H1 (cell line): ENCODE measurements at regions not wholly inside any gene's neighbourhood (a gene's known extent, or its start where the extent isn't known, plus 50 kb on each side); places are given as distances from the start of the nearest gene placed in this dataset.

ENCODE experiments used
- CTCF ChIA-PET: fragments of 300-600 bp; sonication (Branson Sonifier 250); formaldehyde crosslinking; loops from one replicate; lab custom pipeline; 2021; ENCODE audit not compliant: partially characterized antibody; lab: Charles Lee
- POLR2A ChIA-PET: fragments of 300-600 bp; sonication (Branson Sonifier 250); formaldehyde crosslinking; loops from one replicate; lab custom pipeline; 2021; ENCODE audit warnings: inconsistent platforms; ENCODE audit not compliant: partially characterized antibody; lab: Charles Lee
- DNase-seq, 2 experiments: peaks; one replicate each; pipeline versions ENCODE4 v3.0.0 to v3.0.0-alpha.2; 2010 to 2022; ENCODE audit warnings: low spot score in 2 of 2, low read depth in 1 of 2, mixed read lengths in 1 of 2
- FAIRE-seq: peaks from 2 replicates; lab custom pipeline; 2011; peaks lifted over from hg19 to GRCh38; lab: Jason Lieb, UNC
- H2AFZ ChIP-seq: 2 replicates; pipeline ENCODE4 v1.8.1; 2012; ENCODE audit warnings: low read length, inconsistent platforms
- H2AK5ac ChIP-seq: 2 replicates; pipeline ENCODE4 v1.6.1; 2013; ENCODE audit warnings: low read depth, low read length
- H2BK120ac ChIP-seq: replicated peaks from 2 replicates; pipeline ENCODE3; 2013; ENCODE audit warnings: low read depth, low read length, inconsistent platforms
- H2BK12ac ChIP-seq: 2 replicates; pipeline ENCODE4 v1.6.1; 2013; ENCODE audit warnings: low read depth, low read length
- H2BK15ac ChIP-seq: 2 replicates; pipeline ENCODE4 v1.6.1; 2013; ENCODE audit warnings: low read length
- H2BK20ac ChIP-seq: 2 replicates; pipeline ENCODE4 v1.6.1; 2013; ENCODE audit warnings: low read length
- H2BK5ac ChIP-seq: 2 replicates; pipeline ENCODE4 v1.6.1; 2013; ENCODE audit warnings: low read depth, low read length
- H3K14ac ChIP-seq: 2 replicates; pipeline ENCODE4 v1.6.1; 2013; ENCODE audit warnings: inconsistent platforms; ENCODE audit not compliant: insufficient read length
- H3K18ac ChIP-seq: 2 replicates; pipeline ENCODE4 v1.6.1; 2013; ENCODE audit warnings: low read length; ENCODE audit errors: extremely low read depth
- H3K23ac ChIP-seq: 2 replicates; pipeline ENCODE4 v1.6.1; 2013; ENCODE audit warnings: inconsistent platforms; ENCODE audit not compliant: insufficient read length
- H3K23me2 ChIP-seq: 2 replicates; pipeline ENCODE4 v1.6.1; 2013; ENCODE audit warnings: low read depth, low read length
- H3K27ac ChIP-seq: 2 replicates; pipeline ENCODE4 v1.6.1; 2011; ENCODE audit warnings: low read depth, low read length, inconsistent platforms
- H3K27me3 ChIP-seq, 4 experiments: replicated peaks in 1 of 4; 1 replicate in 1 of 4; 2 replicates in 3 of 4; pipeline versions ENCODE4 v1.6.1 to v1.8.1; 2011 to 2013; ENCODE audit warnings: low read length in 3 of 4, mild to moderate bottlenecking in 3 of 4, inconsistent platforms in 2 of 4, mixed read lengths in 2 of 4, moderate library complexity in 1 of 4; ENCODE audit not compliant: control insufficient read depth in 3 of 4, insufficient read depth in 3 of 4; ENCODE audit errors: extremely low read depth in 1 of 4
- H3K36me3 ChIP-seq, 4 experiments: 2 replicates each; pipeline versions ENCODE4 v1.6.1 to v1.8.1; 2011 to 2013; ENCODE audit warnings: mild to moderate bottlenecking in 4 of 4, low read length in 3 of 4, moderate library complexity in 2 of 4, control low read depth in 1 of 4, inconsistent platforms in 1 of 4; ENCODE audit not compliant: insufficient read depth in 4 of 4, control insufficient read depth in 2 of 4
- H3K4ac ChIP-seq: replicated peaks from 2 replicates; pipeline ENCODE3; 2013; ENCODE audit warnings: low read length, low read depth, mixed read lengths, inconsistent platforms; ENCODE audit not compliant: insufficient read length
- H3K4me1 ChIP-seq, 4 experiments: replicated peaks in 1 of 4; 1 replicate in 1 of 4; 2 replicates in 3 of 4; pipeline versions ENCODE4 v1.6.1 to v1.8.1; 2011 to 2013; ENCODE audit warnings: low read length in 3 of 4, inconsistent platforms in 2 of 4, mixed read lengths in 1 of 4; ENCODE audit not compliant: insufficient read depth in 4 of 4, control insufficient read depth in 3 of 4
- H3K4me2 ChIP-seq, 2 experiments: 2 replicates each; pipeline versions ENCODE4 v1.6.1 to v1.8.1; 2011 to 2013; ENCODE audit warnings: low read depth in 2 of 2, low read length in 2 of 2, control low read depth in 1 of 2, inconsistent platforms in 1 of 2, mild to moderate bottlenecking in 1 of 2; ENCODE audit not compliant: insufficient read depth in 1 of 2
- H3K4me3 ChIP-seq, 4 experiments: fragments of 200-600, 300-600 bp in 1 of 4; sonication (generic), shearing (Covaris generic), sonication (Bioruptor Twin) in 1 of 4; 2 replicates each; pipeline versions ENCODE4 v1.5.1 to v1.8.1; 2011 to 2016; ENCODE audit warnings: low read length in 4 of 4, low read depth in 3 of 4, control low read depth in 2 of 4, inconsistent platforms in 2 of 4, mild to moderate bottlenecking in 2 of 4, mixed read lengths in 1 of 4, moderate library complexity in 1 of 4; ENCODE audit not compliant: insufficient read depth in 2 of 4; ENCODE audit errors: extremely low read depth in 1 of 4
- H3K56ac ChIP-seq: replicated peaks from 2 replicates; pipeline ENCODE3; 2013; ENCODE audit warnings: low read depth, mild to moderate bottlenecking, mixed read lengths, low read length, inconsistent platforms; ENCODE audit not compliant: insufficient read length
- H3K79me1 ChIP-seq: 2 replicates; pipeline ENCODE4 v1.6.1; 2013; ENCODE audit warnings: low read depth, low read length, control low read depth
- H3K79me2 ChIP-seq, 2 experiments: 2 replicates each; pipeline versions ENCODE4 v1.6.1 to v1.8.1; 2012 to 2013; ENCODE audit warnings: low read length in 2 of 2, mild to moderate bottlenecking in 2 of 2, inconsistent platforms in 1 of 2; ENCODE audit not compliant: insufficient read depth in 2 of 2, control insufficient read depth in 1 of 2
- H3K9ac ChIP-seq, 4 experiments: replicated peaks in 1 of 4; 1 replicate in 1 of 4; 2 replicates in 3 of 4; pipeline versions ENCODE4 v1.6.1 to v1.8.1; 2011 to 2013; ENCODE audit warnings: low read depth in 3 of 4, low read length in 3 of 4, control low read depth in 2 of 4, mild to moderate bottlenecking in 2 of 4, moderate library complexity in 2 of 4, inconsistent platforms in 1 of 4; ENCODE audit errors: extremely low read depth in 1 of 4
- H3K9me3 ChIP-seq, 2 experiments: 2 replicates each; pipeline versions ENCODE4 v1.6.1 to v1.8.1; 2012 to 2013; ENCODE audit warnings: mild to moderate bottlenecking in 2 of 2, moderate library complexity in 2 of 2, control low read depth in 1 of 2, inconsistent platforms in 1 of 2, low read depth in 1 of 2, low read length in 1 of 2, mixed read lengths in 1 of 2; ENCODE audit not compliant: insufficient read depth in 2 of 2
- H4K20me1 ChIP-seq, 2 experiments: replicated peaks in 1 of 2; 2 replicates each; pipeline versions ENCODE3 to v1.8.1; 2011 to 2013; ENCODE audit warnings: inconsistent platforms in 2 of 2, low read length in 2 of 2, mild to moderate bottlenecking in 1 of 2; ENCODE audit not compliant: insufficient read depth in 2 of 2, control insufficient read depth in 1 of 2
- H4K5ac ChIP-seq: 2 replicates; pipeline ENCODE4 v1.6.1; 2013; ENCODE audit warnings: low read length, low read depth, mixed read lengths, inconsistent platforms; ENCODE audit not compliant: insufficient read length
- H4K8ac ChIP-seq: 2 replicates; pipeline ENCODE4 v1.8.0; 2013; ENCODE audit warnings: mild to moderate bottlenecking, moderate library complexity, low read length, inconsistent platforms; ENCODE audit not compliant: insufficient read depth; ENCODE audit errors: extremely low read depth
- H4K91ac ChIP-seq: replicated peaks from 2 replicates; pipeline ENCODE3; 2013; ENCODE audit warnings: low read length, mixed read lengths, inconsistent platforms; ENCODE audit not compliant: insufficient read length
- BACH1 ChIP-seq: IDR thresholded peaks from 2 replicates; pipeline ENCODE4 v1.6.1; 2012; ENCODE audit warnings: low read length, improper control_type of control experiment
- BCL11A ChIP-seq, 2 experiments: IDR thresholded peaks; one replicate each; pipeline ENCODE4 v1.6.1; 2011; ENCODE audit warnings: low read depth in 2 of 2, low read length in 2 of 2, mild to moderate bottlenecking in 2 of 2
- CHD1 ChIP-seq: IDR thresholded peaks from 2 replicates; pipeline ENCODE4 v1.6.1; 2012; ENCODE audit warnings: low read depth, low read length, improper control_type of control experiment
- CTBP2 ChIP-seq: IDR thresholded peaks from 2 replicates; pipeline ENCODE4 v1.7.0; 2011; ENCODE audit warnings: borderline replicate concordance, mild to moderate bottlenecking, moderate library complexity, mixed read lengths, low read length; ENCODE audit not compliant: insufficient read depth, insufficient read length
- EP300 ChIP-seq, 2 experiments: IDR thresholded peaks; 1 replicate in 1 of 2; 2 replicates in 1 of 2; pipeline ENCODE4 v1.6.1; 2011 to 2012; ENCODE audit warnings: low read depth in 2 of 2, low read length in 2 of 2, mild to moderate bottlenecking in 2 of 2, borderline replicate concordance in 1 of 2, inconsistent platforms in 1 of 2, moderate library complexity in 1 of 2
- GABPA ChIP-seq: IDR thresholded peaks from 2 replicates; pipeline ENCODE4 v1.6.1; 2011; ENCODE audit warnings: mild to moderate bottlenecking, low read length, moderate library complexity, borderline replicate concordance; ENCODE audit not compliant: insufficient read depth
- POLR2AphosphoS5 ChIP-seq: IDR thresholded peaks from 2 replicates; pipeline ENCODE4 v1.6.1; 2011; ENCODE audit warnings: low read depth, low read length
- POU5F1 ChIP-seq: IDR thresholded peaks from 2 replicates; pipeline ENCODE4 v1.6.1; 2011; ENCODE audit warnings: low read depth, mild to moderate bottlenecking, low read length, moderate library complexity
- RBBP5 ChIP-seq: IDR thresholded peaks from 2 replicates; pipeline ENCODE4 v1.7.1; 2012; ENCODE audit warnings: low read depth, mild to moderate bottlenecking, inconsistent platforms, low read length, moderate library complexity, borderline replicate concordance
- RNF2 ChIP-seq: fragments of 200-900, 300-1000 bp; sonication (generic); IDR thresholded peaks from 2 replicates; pipeline ENCODE4 v1.7.1; 2016; ENCODE audit warnings: borderline replicate concordance, low read depth, mild to moderate bottlenecking, antibody characterized with exemption, low read length; ENCODE audit not compliant: poor library complexity, severe bottlenecking; ENCODE audit errors: missing control alignments
- SIN3A ChIP-seq, 2 experiments: IDR thresholded peaks in 1 of 2; conservative IDR thresholded peaks in 1 of 2; 2 replicates each; pipeline ENCODE4 v1.6.1; 2011 to 2012; ENCODE audit warnings: low read length in 2 of 2, improper control_type of control experiment in 1 of 2, low read depth in 1 of 2, mild to moderate bottlenecking in 1 of 2
- SIX5 ChIP-seq: IDR thresholded peaks from 2 replicates; pipeline ENCODE4 v1.6.1; 2011; ENCODE audit warnings: mild to moderate bottlenecking, low read depth, low read length
- TCF12 ChIP-seq: IDR thresholded peaks from 2 replicates; pipeline ENCODE4 v1.6.1; 2011; ENCODE audit warnings: low read depth, mild to moderate bottlenecking, low read length
- TEAD4 ChIP-seq: IDR thresholded peaks from 2 replicates; pipeline ENCODE4 v1.6.1; 2012; ENCODE audit warnings: low read depth, low read length, inconsistent platforms, mixed read lengths
- WGBS, 2 experiments: shearing (Covaris generic) in 1 of 2; methylation state at CpG; one replicate each; pipeline versions ENCODE4 v1.1.6 to v1.1.7; 2013 to 2015; ENCODE audit warnings: low lambda C conversion rate in 2 of 2, mixed read lengths in 2 of 2, inconsistent platforms in 1 of 2, low coverage in 1 of 2, missing lambda C conversion rate in 1 of 2; ENCODE audit not compliant: insufficient replicate concordance in 2 of 2, insufficient coverage in 1 of 2, insufficient read length in 1 of 2; ENCODE audit errors: extremely low coverage in 1 of 2, missing lambda C conversion rate in 1 of 2; 5-methylcytosine and 5-hydroxymethylcytosine counted together

DNA sequence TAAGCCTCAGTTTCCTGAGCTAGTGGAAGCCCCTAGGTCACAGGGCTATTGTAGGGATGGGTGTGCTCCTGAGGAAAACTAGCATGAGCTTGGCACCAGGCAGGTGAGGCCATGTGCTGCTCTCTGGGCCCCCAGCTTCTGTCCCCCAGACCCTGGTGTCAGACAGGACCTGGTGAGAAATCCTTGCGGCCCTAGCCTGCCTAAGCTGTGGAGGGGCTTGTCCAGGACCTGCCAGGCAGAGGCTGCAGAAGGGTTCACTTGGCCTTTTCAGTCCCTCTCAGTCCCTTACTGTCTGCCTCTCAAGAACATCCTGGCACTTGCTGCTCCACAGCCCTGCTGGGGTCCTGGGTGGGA is 58.4 kb downstream of the ZFP36L2 start:
- FAIRE-seq (no peak), DNase-seq (no peak)
- Histone ChIP-seq H4K5ac (peak overlapping the region; percentile 9), H2BK12ac (peak overlapping the region; percentile 95; the same call in 1 of the 2 replicates), H4K8ac (no peak overlapping the region), H3K9me3 (no peaks in the 10 kb centered on the region), H3K36me3 (no peaks in the 10 kb centered on the region), H3K56ac (no peak overlapping the region), H3K4me3 (no peak overlapping the region), H3K4me2 (no peak overlapping the region), H3K23ac (no peak overlapping the region), H3K4me1 (peaks cover 0 to 15% (median 2%) of the 10 kb centered on the region in 4 experiments; a peak in 6 of 7 replicates), H2BK15ac (no peak overlapping the region), H3K27me3 (no peaks in the 10 kb centered on the region), H4K91ac (peak overlapping the region; percentile 82), H3K79me2 (no peaks in the 10 kb centered on the region), H3K14ac (no peak overlapping the region), H2AFZ (no peak overlapping the region; the same call in 1 of the 2 replicates), H2BK120ac (peak overlapping the region; percentile 21), H3K79me1 (no peaks in the 10 kb centered on the region), H4K20me1 (no peaks in the 10 kb centered on the region), H3K23me2 (no peaks in the 10 kb centered on the region), H2AK5ac (no peak overlapping the region), H3K27ac (no peak overlapping the region), H2BK20ac (0 out of 2 replicates have a peak overlapping the region, but pooled peaks have one; percentile 48), H3K9ac (no peak overlapping the region), H3K18ac (no peak overlapping the region), H3K4ac (no peak overlapping the region), H2BK5ac (peak overlapping the region; percentile 35; the same call in 1 of the 2 replicates)
- POLR2A ChIA-PET: interaction anchor here (0.6 to 4.3 kb wide), 3 partner anchors 11 to 56 kb away, joined by 3 to 20 read pairs (median 3); no protein-coding TSS in a partner anchor
- CTCF ChIA-PET: interaction anchor here (0.6 to 8.7 kb wide), 14 partner anchors 11 to 316 kb away, joined by 3 to 85 read pairs (median 6); no protein-coding TSS in a partner anchor
- 87% methylated on average over 1 of the region's 1 CpG; no CpG with 5 or more reads in 1 of the 2 experiments for WGBS, 2 experiments
- TF ChIP-seq SIN3A (conservative IDR thresholded peaks at IDR 0.05 in 1 of 2, IDR thresholded peaks at IDR 0.05 in 1 of 2; ENCODE audit: low read depth in 1 of 2, low read length in 2 of 2) (no peak), SIX5 (no peak), EP300 (IDR thresholded peaks at IDR 0.05; ENCODE audit: borderline replicate concordance in 1 of 2, low read depth in 2 of 2, low read length in 2 of 2) (no peak), GABPA (no peak), CTBP2 (no peak), RBBP5 (no peak), TCF12 (no peak), RNF2 (no peak), TEAD4 (no peak), POLR2AphosphoS5 (no peak), CHD1 (no peak), BACH1 (no peak), BCL11A (IDR thresholded peaks at IDR 0.05; ENCODE audit: low read depth in 2 of 2, low read length in 2 of 2) (no peak), POU5F1 (no peak)
